Esophagus squamous epithelium (tissue), 4 donors: ENCODE measurements at regions not wholly inside any gene's neighbourhood (a gene's known extent, or its start where the extent isn't known, plus 50 kb on each side); places are given as distances from the start of the nearest gene placed in this dataset.

Experiments used
- CTCF ChIP-seq, 6 experiments: fragments of 450-650 bp in 4 of 6; fragments of 200-600 bp in 2 of 6; sonication (generic) in 2 of 6; IDR thresholded peaks; one replicate each; pipeline ENCODE4 v1.5.1; 2016 to 2019; ENCODE audit warnings: antibody characterized with exemption in 6 of 6, mild to moderate bottlenecking in 4 of 6, moderate library complexity in 4 of 6
- POLR2A ChIP-seq, 4 donors: fragments of 450-650 bp; IDR thresholded peaks; one replicate each; pipeline ENCODE4 v1.6.1; 2017; ENCODE audit warnings: antibody characterized with exemption in 4 of 4, mild to moderate bottlenecking in 4 of 4, moderate library complexity in 3 of 4

GRCh38 chr2:133737242-133737993 is 169.2 kb upstream of the NCKAP5 start:
- no peak for TF ChIP-seq CTCF (IDR thresholded peaks at IDR 0.05)
- no peak for TF ChIP-seq POLR2A (IDR thresholded peaks at IDR 0.05)
